NCI-H526 (cell line): ENCODE measurements at regions not wholly inside any gene's neighbourhood (a gene's known extent, or its start where the extent isn't known, plus 50 kb on each side); places are given as distances from the start of the nearest gene placed in this dataset.

Experiments
- DNase-seq, 2 experiments: peaks; one replicate each; lab custom pipeline; 2025; lab: John Stamatoyannopoulos, UW

- no peak for DNase-seq
Measured at GRCh38 chr2:219902891-219903552, 275.6 kb downstream of the SLC4A3 start.

DNA sequence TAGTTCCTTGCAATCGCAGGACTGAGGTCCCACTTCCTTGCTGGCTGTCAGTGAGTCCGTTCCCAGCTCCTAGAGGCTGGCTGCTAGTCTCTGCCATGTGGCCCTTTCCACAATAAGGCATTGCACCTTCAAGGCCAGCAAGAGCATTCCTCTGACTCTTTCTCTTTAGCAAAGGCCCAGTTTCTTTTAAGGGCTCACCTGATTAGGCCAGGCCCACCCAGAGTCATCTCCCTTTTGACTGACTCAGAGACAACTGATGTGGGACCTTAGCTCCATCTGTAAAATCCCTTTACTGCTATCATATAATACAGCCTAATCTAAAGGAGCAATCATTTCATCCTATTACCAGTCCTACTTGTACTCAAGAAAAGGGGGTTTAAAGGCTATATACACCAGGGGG, 278.2 kb downstream of the SLC4A3 start:
- DNase-seq: no peak

DNA sequence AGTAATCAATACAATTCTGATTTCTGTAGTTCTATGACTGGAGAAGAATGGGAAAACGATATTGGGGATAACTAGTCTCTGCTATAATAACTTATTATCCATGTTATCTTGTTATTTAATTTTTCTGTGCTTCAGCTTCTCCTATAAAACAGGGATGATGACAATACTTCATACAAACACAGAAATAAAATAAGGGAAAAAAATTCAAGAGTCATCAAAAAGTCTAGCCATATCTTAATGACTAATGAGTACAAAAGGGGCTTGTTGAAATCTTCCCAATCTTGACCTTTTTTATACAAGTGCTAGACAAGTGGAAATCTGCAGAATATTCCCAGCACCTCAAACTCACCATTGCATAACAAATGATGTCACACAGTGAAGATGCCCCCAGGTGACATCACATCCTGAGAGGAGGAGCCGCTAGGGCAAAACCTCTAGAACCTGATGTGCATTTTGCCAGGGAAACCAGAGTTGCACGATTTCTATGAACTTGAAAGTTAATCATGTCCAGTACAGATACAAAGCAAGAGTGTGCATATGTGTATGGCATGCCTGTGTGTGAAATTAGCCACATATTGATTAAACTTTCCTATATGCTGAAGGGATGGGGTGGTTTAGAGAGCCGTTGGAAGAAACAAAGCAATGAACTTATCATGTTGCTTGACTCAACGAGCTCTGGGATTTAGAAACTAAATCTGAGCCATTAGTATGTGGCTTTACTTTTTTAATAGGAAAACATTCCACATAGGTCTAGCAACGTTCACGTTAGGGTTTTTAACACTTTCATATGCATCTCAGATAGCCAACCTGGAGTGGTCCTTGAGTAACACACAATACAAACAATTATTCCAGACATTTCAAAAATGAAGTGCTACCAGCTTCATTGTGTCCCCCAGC, 278.9 kb downstream of the SLC4A3 start:
- no peak for DNase-seq

- DNase-seq: no peak
Measured at GRCh38 chr2:219907011-219907365, 279.6 kb downstream of the SLC4A3 start.

DNA sequence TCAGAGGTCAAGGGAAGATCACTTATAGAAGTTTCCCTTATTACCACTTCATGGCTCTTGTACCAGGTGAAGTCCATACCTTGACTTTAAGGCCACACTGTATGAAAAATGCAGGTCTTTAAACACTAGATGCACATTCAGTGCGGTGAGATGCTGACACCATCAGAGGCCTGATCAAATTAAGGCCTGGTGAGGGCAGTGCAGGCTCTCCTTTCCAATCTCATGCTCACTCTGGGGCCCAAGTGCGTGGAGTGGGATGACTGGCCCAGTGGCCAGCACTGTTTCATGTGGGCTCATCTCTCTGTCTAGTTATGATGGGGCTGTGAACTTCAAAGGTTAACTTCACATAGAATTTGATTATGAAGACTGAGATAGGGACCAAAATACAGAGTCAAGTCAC, 281.1 kb downstream of the SLC4A3 start:
- DNase-seq: no peak

- no peak for DNase-seq
Measured at GRCh38 chr2:219911541-219911940, 284.1 kb downstream of the SLC4A3 start.

DNA sequence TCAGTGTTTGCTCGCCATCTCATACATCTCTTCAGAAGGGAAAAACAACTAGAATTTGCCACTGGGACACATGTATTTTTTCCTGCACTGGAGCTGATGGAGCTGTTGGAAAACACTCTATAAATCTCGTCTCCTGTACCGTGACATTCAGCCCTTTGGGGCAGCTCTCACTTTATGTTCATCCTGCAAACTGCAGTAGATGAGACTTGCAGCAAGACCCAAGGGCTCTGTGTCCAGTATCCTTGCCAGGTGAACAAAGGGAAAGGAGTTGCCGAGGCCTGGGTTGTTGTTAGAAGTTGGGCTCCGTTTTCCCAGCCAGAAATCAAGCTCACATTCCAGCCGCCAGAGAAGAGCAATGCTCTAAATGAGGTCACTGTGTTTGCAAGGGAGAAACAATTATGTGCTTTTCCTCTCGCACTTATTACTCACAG, 285.1 kb downstream of the SLC4A3 start:
- no peak for DNase-seq

DNA sequence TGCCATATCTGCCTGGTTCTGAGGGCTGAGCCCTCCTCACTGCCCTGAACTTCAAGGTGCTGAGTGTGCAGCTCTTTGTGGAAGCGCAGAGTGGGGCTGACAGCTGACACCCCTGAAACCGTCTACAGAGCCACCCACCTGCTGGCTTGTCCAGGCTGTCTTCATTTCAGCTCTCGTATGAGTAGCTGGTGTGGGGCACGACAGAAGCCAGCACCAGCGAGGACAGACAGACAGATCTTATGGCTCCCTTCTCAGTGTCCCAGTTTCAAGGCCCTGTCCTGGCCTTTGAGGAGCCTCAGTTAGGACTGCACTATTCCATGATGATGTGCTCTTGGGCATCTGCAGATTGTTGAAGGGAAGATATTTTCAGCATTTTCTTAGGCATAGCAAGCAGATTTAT, 287.1 kb downstream of the SLC4A3 start:
- no peak for DNase-seq

- no peak for DNase-seq
Measured at GRCh38 chr2:219916281-219916680, 288.9 kb downstream of the SLC4A3 start.

DNA sequence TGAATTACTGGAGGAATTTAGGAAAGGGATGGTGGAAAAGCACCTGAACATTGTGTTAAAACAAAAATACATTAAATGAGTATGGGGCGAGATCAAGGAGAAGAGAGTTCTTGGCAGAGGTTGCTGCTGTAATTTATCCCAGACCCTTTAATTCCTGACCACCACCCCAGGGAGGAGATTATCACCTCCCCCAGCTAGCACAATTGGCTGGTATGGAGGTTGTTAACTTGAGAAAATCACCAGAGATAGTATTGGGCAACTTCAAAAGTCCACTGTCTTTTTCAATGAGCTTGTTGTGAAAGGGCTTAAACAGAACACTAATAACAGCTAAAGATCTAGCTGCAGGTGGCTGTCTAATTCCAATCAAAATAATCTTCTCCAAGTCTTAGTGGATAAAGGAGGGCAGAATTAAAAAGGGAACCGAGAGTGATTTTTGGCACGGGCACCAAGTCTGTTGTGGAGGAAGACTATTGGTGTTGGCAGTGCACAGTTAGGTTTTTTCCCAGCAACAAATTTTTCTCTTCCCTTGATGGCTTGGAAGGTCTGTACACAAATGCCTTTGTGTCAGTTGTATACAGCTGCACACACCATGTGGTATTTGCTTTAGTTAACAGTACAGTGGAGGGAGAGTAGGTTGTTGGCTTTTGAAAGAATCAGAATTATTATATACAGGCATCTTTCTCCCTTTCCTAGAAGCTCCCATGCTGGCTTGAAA, 289.5 kb downstream of the SLC4A3 start:
- no peak for DNase-seq

DNA sequence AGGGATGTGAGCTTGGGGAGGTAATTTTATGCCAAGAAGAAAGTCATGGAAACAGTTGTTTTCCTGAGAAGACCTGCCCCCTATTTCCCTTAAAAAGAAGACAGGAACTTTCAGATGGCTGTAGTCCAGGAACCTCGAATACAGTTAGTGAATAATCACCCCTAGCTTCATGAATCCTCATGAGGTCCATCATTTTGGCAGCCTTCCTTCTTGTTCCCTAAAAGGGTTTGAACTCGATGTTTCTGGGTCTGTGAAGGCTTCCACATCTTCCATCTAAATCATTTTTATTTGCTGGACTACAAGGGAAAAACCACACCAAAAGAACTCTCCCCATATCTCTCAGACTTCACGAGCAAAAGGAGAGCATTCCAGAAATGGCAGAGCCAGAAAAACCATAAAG, 290.8 kb downstream of the SLC4A3 start:
- DNase-seq: no peak

- no peak for DNase-seq
Measured at GRCh38 chr2:219918944-219919343, 291.5 kb downstream of the SLC4A3 start.

DNA sequence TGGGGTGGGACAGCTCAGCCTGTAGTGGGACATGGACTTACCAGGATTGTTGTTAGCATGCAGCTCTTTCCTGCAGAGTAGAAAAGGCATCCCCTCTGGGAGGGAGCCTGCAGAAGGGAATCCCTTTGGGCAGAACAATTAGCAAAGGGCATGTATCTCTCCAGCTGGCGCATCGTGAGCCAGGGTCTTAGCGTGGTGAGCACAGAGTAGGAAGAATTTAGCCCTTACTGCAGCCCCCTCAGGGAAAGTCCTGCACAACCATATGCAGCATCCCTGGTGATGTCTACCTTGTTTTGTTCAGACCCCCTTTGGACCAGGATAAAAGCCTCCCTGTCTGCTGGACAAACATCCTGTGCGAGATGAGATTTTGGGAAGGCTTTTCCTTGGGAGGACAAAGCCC, 292.1 kb downstream of the SLC4A3 start:
- DNase-seq: no peak

DNA sequence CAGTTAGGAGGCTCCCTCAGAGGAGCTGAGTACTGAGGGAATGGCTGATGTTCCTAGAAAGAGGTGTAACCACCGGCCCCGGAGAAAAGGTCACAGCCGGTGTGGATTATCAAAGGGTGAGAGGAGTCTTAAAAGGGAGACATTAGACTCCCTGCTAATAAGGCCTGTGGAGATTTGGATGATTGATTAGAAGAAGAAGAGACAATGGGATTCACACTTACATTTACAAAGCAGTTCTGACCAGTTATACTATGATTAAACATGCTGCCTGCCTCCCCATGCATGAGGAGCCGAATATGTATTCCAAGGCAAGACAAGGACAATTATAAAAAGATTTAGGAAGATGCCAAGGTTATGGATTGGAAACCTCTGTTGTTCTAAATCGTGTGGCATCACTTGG, 302.4 kb downstream of the SLC4A3 start:
- no peak for DNase-seq

DNA sequence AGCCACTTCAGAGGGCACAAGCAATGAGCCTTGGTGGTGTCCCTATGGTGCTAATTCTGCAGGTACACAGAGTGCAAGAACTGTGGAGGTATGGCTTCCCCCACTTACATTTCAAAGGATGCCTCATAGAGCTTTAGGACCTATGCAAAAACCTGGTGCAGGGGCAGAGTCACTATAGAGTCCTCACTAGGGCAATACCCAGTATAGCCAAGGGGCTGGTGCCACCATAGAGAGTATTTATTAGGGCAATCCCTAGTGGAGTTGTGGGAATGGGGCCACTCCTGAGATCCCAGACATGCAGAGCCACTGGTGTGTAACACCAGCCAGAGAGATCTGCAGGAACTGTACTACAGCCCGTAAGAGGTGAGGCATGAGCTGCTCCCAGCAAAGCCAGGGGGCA, 312.2 kb downstream of the SLC4A3 start:
- DNase-seq: no peak

DNA sequence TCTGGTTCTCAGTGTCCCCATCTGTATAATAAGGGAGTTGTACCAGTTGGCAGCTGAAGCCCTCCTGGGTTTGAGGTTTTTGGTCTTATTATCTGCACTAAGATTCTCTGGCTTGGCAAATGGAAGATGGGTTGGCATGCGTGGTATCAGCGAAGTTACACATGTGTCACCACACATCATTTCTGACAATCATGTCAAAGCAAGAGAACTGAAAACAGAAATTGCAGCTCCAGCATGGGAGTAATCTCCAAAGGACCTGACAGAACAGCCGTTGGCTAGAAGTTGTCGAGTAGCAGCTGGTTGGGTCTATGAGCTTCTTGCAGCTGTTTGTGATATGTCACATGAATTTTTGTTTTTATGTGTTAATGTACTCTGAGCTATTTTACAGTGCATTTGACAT, 317.4 kb downstream of the SLC4A3 start:
- DNase-seq: no peak

DNA sequence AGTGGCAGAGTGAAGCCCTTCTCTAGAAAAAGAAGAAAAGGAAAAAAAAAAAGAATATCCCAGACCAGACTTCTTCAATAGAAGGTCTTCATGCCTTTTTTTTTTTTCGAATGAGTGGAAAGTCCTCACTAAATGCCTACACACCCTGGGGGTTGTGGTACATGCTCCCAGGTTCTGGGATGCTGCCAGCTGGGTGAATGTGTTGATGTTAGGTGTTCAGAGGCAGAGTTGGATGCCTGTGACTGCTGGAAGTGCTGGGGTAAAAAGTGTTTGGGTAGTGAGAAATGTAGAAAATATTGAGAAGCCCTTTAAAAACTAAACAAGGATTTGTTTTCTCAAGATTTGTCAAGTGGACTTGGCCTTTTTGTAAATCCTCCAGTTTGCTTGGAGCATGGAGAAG, 318.6 kb downstream of the SLC4A3 start:
- no peak for DNase-seq

DNA sequence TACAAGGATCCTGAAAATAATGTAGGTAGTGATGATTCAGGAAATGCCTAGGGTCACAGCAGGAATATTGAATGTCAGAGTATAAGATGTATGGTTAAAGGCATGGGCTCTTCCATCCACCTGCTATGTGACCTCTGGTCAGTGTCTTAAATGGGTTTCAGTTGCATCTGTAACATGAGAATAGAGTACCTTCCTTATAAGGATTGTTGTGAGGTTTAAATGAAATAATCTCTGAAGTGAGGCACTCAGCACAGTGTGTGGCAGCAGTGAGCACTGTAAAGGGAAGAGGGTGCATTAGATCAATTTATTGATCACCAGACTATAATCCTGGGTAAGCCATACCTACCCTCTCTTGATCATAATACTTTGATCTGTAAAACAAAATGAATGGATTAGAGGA, 319.1 kb downstream of the SLC4A3 start:
- no peak for DNase-seq

GRCh38 chr2:219947575-219947974, 320.1 kb downstream of the SLC4A3 start:
- DNase-seq: no peak

DNA sequence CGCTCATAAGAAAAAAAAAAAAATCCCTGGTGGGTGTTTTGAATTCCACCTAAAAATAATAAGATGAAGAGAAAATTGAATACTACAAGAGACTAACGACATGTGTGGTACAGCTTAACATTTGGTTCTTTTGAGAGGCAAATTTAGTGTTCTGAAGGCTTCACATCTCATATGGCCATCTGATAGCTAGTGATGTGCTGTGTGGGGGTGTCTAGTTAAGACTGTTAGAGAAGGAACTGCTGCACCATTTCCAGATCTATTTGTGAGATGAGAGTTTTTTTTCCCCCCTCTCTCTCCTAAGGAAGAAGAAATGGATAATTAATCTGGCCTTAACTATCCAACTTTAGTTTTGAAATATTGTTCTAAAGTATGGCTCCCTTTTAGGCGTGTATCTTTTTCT, 321.6 kb downstream of the SLC4A3 start:
- no peak for DNase-seq

GRCh38 chr2:219951099-219951498, 323.7 kb downstream of the SLC4A3 start:
- no peak for DNase-seq

GRCh38 chr2:219954331-219954730, 326.9 kb downstream of the SLC4A3 start:
- no peak for DNase-seq

- no peak for DNase-seq
Measured at GRCh38 chr2:219957820-219958219, 330.4 kb downstream of the SLC4A3 start.
